Fibroblast of pulmonary artery (primary cell): ENCODE measurements at regions not wholly inside any gene's neighbourhood (a gene's known extent, or its start where the extent isn't known, plus 50 kb on each side); places are given as distances from the start of the nearest gene placed in this dataset.

ENCODE experiments used
- DNase-seq: peaks from one replicate; pipeline ENCODE4 v3.0.0-alpha.2; 2010; ENCODE audit warnings: low read depth
- H3K4me3 ChIP-seq: replicated peaks from 2 replicates; pipeline ENCODE4 v1.5.1; 2011; ENCODE audit warnings: low read depth, mild to moderate bottlenecking, control low read depth, low read length, moderate library complexity
- TF ChIP-seq, protein P1 (sequence below): IDR thresholded peaks from 2 replicates; pipeline ENCODE4 v1.5.1; 2011; ENCODE audit warnings: mild to moderate bottlenecking, control low read depth, low read length, inconsistent platforms; ENCODE audit errors: missing control alignments

DNA sequence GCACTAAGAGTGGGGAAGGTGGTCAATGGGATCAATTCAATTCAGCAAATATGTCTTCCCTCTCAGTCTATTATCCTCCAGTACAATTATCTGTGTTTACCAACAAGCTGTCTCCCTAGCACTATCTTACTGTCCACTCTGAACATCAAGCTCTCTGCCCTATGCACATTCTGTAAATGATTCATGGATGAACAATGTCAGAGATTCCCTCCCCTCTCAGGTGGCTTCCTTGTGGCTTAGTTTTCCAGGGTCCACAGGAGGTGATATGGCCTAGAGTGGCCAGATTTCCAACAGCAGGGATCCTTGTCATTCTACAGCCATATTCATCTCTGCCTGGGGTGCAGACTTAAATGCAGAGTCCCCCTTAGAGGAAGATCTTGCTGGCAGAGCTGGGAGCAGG, 225.1 kb downstream of the UACA start:
- DNase-seq: no peak
- TF ChIP-seq, protein P1, sequence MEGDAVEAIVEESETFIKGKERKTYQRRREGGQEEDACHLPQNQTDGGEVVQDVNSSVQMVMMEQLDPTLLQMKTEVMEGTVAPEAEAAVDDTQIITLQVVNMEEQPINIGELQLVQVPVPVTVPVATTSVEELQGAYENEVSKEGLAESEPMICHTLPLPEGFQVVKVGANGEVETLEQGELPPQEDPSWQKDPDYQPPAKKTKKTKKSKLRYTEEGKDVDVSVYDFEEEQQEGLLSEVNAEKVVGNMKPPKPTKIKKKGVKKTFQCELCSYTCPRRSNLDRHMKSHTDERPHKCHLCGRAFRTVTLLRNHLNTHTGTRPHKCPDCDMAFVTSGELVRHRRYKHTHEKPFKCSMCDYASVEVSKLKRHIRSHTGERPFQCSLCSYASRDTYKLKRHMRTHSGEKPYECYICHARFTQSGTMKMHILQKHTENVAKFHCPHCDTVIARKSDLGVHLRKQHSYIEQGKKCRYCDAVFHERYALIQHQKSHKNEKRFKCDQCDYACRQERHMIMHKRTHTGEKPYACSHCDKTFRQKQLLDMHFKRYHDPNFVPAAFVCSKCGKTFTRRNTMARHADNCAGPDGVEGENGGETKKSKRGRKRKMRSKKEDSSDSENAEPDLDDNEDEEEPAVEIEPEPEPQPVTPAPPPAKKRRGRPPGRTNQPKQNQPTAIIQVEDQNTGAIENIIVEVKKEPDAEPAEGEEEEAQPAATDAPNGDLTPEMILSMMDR: no peak
- no peak overlapping the region for H3K4me3 ChIP-seq

DNA sequence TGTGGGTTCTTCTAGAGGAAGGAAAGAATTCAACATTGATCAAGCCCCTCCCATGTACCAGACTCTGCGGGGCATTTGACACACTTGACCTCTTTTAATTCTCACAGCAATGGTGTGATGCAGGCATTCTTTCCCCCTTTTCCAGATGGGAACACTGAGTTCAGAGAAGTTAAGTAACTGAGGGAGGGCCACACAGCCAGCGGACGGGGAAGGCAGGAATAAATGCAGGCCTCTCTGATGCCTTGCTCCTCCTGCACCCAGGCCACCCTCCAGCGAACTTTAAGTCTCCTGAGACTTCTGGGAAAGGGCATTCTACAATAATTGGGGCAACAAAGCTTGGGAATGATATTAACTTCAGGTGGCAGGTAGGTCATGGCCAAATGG, 227.4 kb downstream of the UACA start:
- no peak for DNase-seq
- H3K4me3 ChIP-seq: no peak overlapping the region
- TF ChIP-seq, protein P1: no peak

DNA sequence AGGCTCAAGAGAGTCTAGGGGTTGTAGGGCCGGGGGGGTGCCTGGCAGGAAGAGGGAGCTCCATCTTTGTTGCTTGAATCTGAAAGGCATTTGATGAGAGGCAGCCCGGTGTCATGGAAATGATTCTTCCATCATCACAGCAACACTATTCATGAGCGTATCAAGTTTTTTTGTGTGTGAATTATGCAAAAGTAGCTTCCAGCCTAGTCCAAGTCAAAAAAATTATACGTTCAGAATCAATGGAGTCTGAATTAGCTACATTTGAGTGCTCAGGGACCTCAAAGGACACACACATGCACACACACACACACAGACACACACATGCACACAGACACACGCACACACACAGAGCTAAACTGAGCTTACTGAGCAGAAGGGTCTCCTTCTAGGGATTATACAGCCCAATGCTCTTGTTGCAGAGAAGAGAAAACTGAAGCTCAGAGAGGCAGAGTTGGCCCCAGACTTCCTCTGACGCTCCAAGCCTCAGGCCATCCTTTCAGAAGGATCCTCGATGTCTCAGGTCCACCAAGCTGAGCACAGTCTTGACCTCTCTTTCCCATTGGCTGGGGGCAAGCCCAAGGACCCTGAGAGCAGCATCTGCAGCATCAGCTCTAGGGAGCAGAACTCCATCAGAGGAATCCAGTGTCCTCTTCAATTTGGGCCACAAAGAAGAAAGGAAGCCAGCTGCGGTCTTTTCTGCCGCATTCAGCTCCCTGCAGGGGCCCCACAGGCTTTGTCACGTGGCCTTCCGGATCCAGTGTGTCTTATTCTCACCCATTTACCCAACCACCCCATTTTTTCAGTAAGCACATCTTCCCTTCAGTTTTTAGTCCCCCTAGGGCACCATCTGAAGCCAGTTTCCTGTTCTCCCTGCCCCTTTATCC, 228.0 kb downstream of the UACA start:
- DNase-seq: no peak
- no peak overlapping the region for H3K4me3 ChIP-seq
- TF ChIP-seq, protein P1: no peak

DNA sequence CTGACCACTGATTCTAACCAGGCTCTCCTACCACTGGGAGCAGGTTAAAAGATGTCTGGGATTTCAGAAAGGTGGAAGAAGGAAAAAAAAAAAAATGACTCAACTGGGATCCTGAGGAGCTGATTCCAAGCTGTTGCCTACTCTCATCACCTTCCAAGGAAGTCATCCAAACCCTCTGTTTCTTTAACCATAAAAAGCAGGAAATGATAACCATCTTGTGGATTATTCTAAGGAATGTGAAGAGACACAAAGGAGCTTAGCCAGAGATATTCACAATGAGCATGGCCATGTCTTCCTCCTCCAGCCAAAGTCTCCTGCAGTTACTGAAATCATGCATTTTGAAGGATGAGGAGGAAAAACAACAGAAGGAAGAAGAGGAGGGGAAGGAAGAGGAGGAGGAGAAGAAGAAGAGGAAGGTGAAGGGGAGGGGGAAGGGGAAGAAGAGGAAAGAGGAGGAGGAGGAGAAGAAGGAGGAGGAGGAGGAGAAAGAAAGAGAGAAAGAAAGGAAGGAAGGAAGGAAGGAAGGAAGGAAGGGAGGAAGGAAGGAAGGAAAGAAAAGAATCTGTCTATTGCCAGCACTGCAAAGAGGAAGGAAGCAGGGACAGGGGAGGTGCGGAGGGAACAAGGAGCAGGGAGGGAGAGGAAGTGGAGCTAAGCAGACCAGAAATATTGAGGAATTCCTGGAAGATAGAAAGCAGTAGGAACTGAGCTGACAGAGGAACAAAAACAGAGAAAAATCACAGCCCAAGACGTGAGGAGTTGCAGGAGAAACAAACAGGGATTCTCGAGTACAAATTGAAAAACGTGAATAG, 229.2 kb downstream of the UACA start:
- DNase-seq: no peak
- TF ChIP-seq, protein P1: no peak
- H3K4me3 ChIP-seq: no peak overlapping the region

DNA sequence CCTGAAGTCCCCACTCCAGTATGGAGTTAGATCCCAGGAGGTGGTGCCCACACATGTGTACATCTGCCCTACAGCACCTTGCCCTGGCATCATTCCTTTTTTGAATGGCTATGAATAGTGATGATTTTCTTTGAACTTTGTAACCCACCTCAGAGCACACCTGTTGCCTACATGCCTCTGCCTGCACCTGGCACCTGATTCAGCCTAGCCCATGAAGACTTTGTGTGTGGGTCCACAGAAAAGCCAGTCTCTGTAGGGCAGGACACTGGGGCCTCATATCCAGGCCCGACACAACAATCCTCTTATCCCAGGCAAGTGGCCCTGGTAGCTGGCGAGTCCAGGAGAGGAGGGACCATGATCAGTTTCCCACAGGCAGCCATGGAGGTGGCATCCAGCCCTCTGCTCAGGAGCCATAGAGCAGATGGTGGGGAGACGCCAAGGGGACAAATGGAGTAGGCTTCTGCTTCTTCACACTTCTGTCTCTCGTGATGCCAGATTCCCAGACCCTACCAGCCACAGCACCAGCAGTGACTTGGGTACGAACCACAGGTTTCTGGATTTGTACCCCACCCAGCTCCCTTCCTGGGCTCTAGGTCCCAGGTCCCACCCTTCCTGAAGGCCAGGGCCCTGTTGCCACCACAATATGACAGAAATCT, 230.7 kb downstream of the UACA start:
- DNase-seq: no peak
- TF ChIP-seq, protein P1: no peak
- H3K4me3 ChIP-seq: no peak overlapping the region

DNA sequence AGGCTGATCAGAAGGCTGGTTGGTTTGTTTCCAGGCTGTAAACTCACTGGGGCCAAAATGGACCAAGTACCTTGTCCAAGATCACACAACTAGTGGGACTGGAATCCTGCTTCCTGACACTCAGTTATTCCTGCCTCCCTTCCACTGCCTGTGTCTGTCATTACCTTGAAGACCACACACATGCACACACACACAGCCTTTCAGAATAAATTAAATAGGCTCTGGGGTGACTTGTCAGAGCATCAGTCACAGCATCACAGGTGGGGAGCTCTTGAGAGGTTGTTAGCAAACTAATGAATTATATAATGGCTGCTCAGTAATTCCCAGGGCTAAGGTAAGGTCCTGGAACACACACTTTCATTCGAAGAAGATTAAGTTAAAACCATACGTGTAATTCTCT, 231.8 kb downstream of the UACA start:
- DNase-seq: no peak
- TF ChIP-seq, protein P1: no peak
- no peak overlapping the region for H3K4me3 ChIP-seq
